GM19328 (cell line): ENCODE measurements at regions not wholly inside any gene's neighbourhood (a gene's known extent, or its start where the extent isn't known, plus 50 kb on each side); places are given as distances from the start of the nearest gene placed in this dataset.

ENCODE experiments used
- ATAC-seq: cut with Tn5 transposase; IDR thresholded peaks from one replicate; pipeline ENCODE4 v1.9.1; 2021; ENCODE audit warnings: mild to moderate bottlenecking, moderate library complexity; ENCODE audit not compliant: unreplicated experiment

DNA sequence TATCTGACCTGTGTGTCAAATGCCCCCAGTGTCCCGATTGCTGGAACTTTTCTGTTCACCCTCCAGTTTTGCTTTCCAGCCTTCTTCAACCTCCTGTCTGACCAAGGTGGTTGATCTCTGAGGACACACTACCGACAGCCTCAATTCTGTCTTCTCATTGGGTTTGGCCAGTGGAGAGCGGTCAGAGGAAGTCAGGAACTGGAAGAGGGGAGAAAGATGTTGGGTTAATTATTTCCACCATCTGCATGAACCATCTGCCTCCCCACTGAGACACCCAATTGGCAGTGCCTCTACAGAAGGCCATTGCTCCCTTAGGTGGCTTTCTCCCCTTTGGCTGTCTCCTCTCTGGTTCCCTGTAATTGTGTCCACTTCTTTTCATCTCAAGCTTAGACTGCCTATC lies 154.3 kb upstream of the RAI14 start:
- ATAC-seq: no peak

DNA sequence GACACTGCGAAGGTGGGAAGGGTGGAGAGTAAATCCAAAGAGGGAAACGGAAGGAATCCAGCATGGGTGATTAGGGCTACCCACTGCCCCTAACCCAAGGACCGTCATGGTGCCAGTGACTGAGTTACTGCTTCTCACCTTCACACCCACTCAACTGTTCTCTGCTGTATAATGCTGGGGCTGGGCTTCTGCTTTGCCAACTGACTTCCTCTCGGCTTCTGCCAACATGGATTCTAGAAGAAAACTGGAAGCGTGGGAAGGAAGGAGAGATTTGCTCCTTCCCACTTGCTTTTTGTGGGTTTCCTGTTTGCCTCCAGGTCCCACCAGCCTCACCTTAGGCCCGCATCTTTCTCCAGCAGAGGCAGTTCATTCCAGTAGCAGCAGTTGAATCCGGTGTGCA lies 153.5 kb upstream of the RAI14 start:
- ATAC-seq: no peak

DNA sequence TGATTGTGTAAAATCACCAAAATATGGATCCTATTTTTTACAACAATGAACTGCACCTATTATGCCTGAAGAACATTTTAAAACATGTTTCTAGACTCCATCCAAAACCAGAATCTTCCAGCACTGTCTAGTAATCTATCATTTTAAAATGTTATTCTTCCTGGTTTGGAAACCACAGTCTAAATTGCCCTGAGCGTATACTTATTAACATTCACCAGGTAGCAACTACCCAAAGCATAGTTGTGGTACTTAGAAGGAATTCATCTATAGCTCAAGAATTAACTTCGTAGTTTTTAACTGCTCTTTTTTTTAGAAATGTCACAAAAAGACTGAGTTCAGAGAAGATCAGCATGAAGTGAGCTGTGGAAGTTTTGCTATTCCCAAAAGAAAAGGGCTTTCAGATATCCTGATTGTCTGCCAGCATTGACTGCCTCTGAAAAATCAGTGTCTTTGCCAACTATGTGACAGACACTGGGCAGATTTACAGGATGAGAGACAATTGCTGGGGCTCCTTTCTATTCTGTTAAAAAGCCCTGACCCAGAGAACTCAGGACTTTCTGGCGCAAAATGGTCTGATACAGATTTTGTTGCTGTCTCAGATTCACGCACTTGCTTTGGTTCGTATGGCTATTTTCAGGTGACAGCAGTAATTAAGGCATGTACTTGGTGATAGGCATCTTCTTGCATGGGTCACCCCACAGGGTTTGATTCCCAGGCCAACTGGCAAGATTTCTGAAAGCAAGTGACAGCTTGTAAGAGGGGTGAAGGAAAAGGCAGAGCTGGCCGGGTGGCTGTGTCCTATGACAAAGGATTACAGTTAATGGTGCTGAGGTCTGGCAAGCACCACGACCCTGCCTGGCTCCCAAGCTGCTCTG lies 152.5 kb upstream of the RAI14 start:
- ATAC-seq: no peak

DNA sequence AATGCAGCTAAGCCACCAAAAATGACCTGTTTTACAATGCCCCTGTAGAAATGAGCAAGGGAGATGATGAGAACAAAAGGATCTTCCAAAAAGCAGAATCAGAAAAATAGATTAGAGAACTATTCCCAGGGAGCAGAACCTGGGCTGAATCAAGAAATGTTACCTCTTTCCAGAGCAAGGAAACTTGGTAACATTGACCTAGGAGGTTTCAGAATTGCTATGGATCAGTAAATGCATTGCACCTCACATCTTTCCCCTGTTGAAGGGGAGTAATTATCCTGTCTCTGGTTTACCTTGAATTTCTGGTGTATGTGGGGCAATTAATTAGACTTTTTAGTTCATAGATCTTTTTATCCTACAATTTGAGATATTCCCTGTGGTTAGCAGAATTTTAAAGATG lies 151.2 kb upstream of the RAI14 start:
- ATAC-seq: no peak

DNA sequence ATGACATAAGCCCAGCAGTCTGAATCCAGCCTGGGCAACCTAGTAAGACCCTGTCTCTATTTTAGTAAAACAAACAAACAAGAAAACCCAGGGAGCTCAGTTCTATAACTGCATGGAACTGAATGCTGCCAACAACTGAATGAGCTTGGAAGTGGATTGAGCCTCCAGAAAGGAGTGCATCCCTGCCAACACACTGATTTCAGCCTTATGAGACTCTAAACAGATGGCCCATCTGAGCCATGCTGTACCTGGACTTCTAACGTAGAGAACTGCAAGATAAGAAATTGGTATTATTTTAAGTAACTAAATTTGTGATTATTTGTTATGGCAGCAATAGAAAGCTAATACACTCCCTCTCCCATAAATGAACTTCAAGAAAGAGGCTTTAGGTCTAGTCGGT lies 150.4 kb upstream of the RAI14 start:
- ATAC-seq: no peak

DNA sequence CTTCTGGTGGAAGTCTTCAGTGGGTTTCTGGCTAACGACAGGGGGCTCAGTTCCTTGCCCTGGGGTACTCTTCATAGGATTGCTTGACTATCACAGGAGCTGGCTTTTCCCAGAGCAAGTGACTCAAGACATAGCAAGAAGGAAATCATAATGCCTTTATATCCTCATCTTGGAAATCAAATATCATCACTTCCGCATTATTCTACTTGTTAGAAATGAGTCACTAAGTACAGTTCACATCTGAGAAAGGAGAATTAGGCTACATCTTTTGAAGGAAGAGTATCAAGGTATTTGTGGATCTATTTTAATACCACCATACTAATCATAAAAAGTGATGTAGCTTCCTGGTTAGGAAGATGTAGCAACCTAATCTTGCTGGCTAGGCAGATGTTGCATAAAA lies 148.2 kb upstream of the RAI14 start:
- ATAC-seq: no peak

DNA sequence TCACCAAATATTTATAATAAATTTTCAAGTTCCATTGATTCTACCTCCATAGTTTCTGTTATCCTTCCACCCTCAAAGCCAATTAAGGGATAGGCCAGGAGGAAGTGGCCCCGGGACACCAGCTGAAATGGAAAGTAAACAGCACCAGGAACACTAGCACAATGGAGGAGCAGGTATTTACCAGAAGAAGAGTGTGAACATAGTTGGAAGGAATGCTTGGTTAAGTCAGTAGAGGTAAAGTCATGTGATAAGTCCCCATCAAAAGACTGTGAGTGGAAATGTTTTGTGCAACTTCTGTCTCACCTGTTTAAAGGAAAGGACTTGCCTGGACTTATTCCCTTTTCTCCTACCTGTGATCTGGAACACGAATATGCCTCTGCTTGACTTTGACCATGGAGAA lies 146.7 kb upstream of the RAI14 start:
- no peak for ATAC-seq

DNA sequence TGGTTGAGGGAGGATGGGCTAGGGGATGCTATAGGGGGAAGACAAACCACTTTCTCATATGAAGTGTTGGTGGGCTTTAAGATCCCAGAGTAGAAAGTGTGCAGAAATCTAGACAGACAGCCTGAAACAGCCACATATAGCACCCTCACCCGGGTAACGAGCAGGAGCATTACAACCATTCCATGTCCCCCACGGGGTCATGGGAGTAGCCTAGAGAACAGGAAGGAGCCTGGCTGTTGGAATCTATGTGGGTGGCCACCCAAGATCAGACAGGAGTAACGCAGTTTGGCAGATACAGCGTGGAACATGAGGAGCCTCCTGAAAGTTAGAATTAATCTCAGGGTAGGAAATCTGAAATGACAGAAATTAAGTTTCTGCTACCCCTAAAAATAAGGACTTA lies 146.1 kb upstream of the RAI14 start:
- no peak for ATAC-seq

DNA sequence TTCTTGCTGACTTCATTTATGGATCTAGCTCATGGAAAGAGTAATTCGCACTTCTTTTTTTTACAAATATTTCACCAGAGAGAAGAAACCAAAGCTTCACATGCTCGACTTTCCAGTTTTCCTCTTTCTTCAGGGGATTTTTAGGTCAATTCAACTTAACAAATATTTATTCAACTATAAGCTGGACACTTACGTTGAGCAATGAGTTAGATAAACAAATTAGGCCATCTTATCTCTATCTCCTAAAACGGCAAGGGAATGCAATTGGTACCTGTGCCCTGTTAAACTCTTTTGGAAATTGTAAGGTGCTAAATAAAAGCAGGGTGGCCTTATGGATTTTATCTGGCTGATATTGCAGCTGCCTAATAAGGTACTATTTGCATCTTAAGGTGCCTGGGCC lies 145.1 kb upstream of the RAI14 start:
- no peak for ATAC-seq

DNA sequence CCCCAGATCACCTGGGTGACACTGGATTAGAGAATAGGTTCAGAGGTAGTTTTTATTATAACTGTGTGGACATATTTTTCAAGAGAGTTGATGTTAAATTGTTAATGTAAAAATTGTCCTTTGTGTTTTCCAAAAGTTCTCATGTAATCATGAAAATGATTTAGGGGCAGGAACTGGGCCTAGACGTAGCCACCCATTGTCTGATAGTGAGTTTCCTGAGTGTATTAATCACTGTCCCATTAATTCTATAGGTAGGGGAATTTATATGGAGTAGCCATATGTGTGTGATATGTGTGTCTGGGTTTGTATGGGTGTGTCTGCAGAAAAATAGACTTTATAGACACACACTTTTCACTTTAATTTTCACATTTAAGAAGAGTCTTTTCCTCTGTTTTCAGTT lies 144.6 kb upstream of the RAI14 start:
- no peak for ATAC-seq

DNA sequence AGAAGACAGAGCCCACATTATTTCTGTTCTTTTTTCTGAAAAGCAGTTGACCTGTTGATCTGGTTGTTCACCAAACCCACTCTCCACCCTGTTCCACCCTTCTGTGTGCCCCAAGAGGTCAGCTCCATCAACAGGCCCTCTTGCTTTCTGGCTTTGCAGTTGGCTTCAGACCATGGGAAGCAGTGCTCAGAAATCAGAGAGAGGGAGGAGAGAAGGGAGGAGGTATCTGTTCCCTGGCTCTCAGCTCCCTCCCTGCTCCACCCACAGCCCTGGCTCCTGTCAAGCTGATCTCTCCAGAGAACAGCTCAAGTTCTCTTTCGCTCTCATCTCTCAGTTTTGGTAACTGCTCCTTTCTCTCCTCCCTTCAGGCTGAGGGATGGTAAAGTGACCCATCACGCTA lies 144.2 kb upstream of the RAI14 start:
- no peak for ATAC-seq

DNA sequence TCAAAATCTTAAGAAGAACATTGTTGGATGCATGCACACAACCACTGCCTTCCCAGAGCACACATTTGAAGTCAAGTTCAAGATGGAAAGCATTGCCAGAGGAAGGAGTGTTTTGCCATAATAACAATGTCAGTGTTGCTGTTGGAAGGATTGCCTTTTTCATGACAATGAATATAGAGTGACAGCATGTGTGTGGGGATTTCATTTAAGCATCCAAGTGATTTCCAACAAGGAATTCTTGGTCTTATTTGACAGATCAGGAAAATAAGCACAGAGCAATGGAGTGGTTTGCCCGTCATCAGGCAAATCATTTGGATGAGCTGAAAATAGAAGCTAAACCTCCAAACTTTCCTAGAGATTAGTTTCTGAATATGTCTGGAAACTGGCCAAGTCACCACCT lies 140.0 kb upstream of the RAI14 start:
- no peak for ATAC-seq

DNA sequence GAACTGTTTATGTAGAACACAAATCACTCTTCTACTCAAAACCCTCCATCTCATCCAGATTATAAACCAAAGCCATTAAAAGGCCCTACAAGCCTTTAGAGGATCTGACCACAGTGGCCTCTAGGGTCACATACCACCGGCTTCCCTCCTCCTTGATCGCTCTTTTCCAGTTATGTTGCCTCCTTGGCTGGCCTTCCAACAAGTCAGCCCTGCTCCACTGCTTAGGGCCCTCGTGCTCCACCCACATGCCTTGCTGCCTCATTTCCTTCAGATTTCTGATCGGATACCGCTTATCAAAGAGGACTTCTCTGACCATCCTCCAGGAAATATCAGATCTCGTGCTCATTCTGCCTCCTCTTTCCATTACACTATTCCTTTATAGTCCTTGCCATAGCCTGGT lies 139.4 kb upstream of the RAI14 start:
- no peak for ATAC-seq

DNA sequence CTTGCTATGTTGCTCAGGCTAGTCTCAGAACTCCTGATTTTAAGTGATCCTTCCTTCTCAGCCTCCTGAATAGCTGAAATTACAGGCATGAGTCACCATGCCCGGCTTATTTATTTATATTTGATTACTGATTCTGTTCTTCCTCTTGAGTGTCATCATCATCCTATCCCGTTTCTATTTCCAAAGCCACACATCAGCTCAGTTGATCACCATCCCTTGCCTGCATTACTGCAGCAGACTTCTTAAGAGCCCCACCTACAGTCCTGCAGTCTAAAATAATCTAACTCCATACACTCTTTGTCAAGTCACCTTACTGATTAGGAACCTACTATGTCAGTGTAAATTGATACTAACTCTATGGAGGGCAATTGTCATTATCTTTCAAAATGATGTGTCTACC lies 138.9 kb upstream of the RAI14 start:
- no peak for ATAC-seq

DNA sequence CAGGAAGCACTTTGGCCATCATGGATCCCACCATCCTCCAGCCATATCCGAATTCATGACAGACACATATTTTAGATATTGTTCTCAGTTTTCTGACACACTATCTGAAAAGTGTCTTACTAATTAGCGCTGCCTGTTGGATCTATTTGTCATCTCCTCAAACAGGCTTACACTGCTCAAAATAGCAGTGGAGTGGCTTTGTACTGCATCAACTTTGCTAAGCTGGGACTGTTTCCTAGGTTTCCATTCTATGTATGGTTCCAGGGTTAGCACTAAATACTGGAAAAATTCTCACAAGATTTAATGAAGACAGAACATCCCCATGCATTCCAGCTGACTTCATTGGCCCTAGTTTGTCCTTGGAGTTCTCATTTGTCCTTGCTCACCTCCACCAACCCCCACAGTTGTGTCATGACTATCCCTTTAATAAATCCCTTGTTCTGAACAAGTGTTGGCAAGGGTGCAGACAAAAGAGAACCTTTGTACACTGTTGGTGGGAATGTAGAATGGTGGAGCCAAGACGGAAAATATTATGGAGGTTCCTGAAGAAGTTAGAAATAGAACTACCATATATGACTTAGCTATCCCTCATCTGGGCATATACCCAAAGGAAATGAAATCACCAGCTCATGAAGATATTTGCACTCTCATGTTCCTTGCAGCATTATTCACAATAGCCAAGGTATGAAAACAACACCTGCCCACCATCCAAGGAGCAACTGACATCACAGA lies 136.5 kb upstream of the RAI14 start:
- no peak for ATAC-seq

DNA sequence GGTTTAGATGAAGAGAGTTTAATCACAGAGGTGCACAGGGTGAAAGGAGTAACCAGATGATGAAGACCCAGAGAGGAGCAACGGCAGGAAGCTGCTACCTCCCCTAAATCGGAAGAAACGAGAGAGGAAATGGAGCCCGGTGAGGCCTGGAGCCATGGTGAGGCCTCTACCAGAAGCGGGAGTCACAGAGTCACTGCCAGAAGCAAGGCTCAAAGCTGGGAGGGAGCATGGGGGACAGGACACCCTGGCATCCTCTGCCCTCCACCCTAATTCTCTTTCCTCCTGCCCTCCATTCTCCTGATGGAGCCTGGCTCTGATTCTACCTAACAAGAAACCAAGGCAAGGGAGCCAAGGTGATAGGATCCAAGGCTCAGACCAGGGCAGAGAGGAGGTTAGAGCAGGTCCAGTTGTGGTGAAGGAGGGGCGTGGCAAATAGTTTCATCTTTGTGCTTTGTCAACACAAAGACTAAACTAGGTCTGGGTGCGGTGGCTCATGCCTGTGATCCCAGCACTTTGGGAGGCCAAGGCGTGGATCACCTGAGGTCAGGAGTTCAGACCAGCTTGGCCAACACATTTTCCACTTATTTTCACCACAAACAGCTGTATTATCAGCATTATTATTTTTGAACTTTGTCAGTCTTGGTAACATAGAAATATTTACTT lies 134.4 kb upstream of the RAI14 start:
- no peak for ATAC-seq

DNA sequence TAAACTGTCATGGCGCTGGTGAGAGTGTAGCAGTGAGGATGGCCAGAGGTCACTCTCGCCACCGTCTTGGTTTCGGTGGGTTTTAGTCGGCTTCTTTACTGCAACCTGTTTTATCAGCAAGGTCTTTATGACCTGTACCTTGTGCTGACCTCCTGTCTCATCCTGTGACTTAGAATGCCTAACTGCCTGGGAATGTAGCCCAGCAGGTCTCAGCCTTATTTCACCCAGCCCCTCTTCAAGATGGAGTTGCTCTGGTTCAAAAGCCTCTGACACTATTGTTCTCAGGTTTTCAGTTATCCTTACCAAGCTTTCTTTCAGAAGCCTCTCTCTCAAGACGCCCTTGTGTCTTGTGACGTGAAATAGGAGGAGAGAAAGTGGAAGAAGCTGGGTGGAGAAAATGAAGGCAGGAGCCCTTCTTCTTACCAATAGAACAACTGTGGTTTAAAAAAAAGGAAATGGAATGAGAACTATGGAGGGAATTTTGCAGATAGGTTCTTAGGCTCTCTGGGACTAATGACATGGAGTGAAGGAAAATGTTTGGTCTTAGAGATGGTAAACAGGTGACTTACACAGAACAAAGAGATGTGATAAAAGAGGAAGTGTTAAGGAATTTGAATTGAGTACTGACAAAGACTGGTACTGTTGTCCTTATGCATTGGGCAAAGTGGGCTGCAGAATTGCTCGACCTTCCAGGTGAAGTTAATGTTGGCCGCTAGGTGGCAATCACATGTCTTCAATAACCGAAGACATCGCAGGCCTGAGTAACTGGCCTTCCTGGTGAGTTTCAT lies 133.3 kb upstream of the RAI14 start:
- ATAC-seq: no peak

DNA sequence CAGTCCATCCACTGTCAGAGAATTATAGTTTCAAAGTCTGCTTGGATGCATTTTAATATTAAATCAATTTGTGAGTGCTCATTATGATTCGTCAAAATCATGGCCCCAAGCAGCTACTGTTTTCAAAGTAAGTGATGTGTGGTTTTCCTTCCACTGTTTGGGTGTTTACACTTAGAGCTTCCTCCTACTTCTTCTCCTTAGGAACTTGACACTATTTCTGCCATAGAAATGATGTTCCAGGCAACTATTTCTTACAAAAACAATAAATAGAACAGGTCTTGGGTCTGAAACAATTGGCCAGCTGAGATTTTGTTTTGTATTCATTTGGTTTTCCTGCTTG lies 132.8 kb upstream of the RAI14 start:
- ATAC-seq: no peak

DNA sequence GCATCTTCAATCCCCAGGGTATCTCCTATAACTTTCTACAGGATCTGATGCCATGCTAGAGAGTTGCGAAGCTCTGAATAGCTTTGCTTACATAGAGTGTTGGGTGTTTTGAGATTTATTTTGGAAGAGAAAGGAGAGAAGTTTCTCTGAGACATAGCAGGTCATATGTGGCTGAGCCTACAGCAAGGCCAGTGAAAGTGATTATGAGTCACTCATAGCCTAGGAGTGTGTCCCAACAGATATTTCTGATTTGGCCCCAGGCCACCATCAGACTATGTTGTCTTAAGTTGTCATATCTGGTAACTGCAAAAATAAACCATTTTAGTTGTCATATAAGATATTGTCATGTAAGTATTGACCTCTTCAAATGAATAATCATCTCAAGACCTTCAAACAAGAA lies 132.0 kb upstream of the RAI14 start:
- no peak for ATAC-seq

DNA sequence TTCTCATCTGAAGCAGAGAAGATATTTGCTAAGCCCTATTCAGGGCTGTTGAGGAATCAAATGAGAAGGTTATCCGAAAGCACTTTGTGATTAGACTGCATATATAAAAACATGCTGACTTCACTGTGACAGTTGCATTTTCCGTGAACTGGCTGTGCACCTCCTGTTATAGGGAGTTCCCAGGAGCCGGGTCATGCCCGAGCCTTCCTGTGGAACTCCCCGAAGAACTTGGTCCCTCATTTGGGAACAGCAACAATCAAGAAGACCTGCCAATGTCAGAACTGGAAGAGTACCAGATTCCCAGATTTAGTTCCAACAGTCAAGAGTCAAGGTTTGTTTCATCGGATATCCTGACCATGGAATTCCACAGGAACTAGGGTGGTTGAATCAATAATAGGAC lies 130.4 kb upstream of the RAI14 start:
- no peak for ATAC-seq

DNA sequence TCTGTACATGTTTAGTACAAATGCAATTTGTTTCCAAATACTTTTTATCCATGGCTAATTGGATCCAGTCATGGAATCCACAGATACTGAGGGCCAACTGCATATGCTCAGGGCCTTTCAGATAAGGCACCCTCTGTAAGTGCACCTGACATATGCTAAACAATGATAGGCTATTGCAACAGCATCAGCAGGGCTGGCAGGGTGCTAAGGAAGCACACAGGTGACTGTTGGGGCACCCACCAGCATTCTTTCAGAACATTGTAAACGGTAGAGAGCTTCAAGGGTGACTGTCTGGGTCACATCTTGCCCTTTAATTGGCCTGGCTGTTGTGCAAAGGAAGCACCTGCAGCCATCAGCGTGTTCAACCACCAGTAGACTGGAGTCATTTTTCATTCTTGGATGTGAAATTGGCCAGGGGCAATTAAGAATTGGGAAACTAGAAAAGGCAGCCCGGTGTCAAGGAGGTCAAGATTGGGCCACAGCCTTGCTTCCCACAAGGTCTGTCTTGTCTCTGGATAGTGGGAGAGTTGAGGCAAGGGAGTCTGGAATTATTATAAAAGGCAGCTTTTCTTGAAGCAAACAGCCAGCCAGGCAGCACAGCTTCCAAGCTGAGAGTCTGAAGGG lies 129.3 kb upstream of the RAI14 start:
- ATAC-seq: no peak
